ENCODE measurements at regions not wholly inside any gene's neighbourhood (a gene's known extent, or its start where the extent isn't known, plus 50 kb on each side); places are given as distances from the start of the nearest gene placed in this dataset.
A peak's percentile ranks its signal among the peaks of the same experiment; 100 is the strongest.

DNA sequence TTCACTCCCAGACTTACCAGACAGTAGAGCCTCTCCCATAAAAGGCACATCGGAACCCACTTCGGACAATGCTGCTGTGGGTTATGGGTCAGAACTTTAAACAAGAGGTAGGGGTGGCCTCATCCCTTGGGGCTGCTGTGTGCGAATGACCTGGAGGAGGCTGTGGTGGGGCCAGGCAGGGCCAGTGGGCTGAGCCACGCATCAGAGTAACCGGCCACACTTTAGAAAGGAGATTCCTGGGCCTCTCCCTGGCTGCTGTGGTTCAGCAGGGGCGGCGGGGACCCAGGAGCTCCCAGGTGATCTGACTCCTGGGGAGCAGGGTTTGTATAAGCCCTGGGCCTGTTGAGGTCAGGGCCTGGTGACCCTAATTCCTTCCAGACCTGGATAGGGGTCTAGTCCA, 110.2 kb upstream of the C1orf174 start:
- Histone ChIP-seq H4K91ac (ENCODE audit: low read depth, low read length) (no peak overlapping the region), H2BK120ac (ENCODE audit: insufficient read depth, low read length, poor library complexity) (no peak overlapping the region), H3K14ac (ENCODE audit: low read length) (no peak overlapping the region), H3K18ac (ENCODE audit: low read length) (no peak overlapping the region), H3K79me2 (ENCODE audit: control insufficient read depth, insufficient read depth, low read length, poor library complexity) (no peaks in the 10 kb centered on the region), H3K36me3 (ENCODE audit: control insufficient read depth in 1 of 2, insufficient read depth in 2 of 2, low read length in 2 of 2) (no peaks in the 10 kb centered on the region), H3K4me3 (ENCODE audit: low read depth, low read length) (no peak overlapping the region), H2AK5ac (ENCODE audit: low read length) (no peak overlapping the region), H4K8ac (ENCODE audit: low read depth, low read length) (no peak overlapping the region), H3K9ac (ENCODE audit: low read length) (no peak overlapping the region), H3K4me2 (ENCODE audit: low read length) (no peak overlapping the region), H2BK5ac (ENCODE audit: low read depth, low read length, poor library complexity) (no peak overlapping the region), H4K12ac (ENCODE audit: low read depth, low read length) (peak overlapping the region; percentile 36), H3K4ac (ENCODE audit: low read depth, low read length) (no peak overlapping the region), H3K27me3 (ENCODE audit: insufficient read depth, low read length) (no peaks in the 10 kb centered on the region), H2AFZ (ENCODE audit: insufficient read depth, low read length, poor library complexity) (no peak overlapping the region), H3K27ac (ENCODE audit: low read depth, low read length) (no peak overlapping the region), H3K79me1 (ENCODE audit: low read length) (no peaks in the 10 kb centered on the region), H2BK12ac (ENCODE audit: low read length) (no peak overlapping the region), H3K9me3 (ENCODE audit: insufficient read depth, low read depth, low read length) (peaks cover 3% of the 10 kb centered on the region), H3K4me1 (ENCODE audit: control insufficient read depth in 1 of 2, insufficient read depth in 2 of 2, low read length in 2 of 2) (no peaks in the 10 kb centered on the region), H3K23ac (ENCODE audit: low read length) (no peak overlapping the region)
- DNase-seq = no peak
- WGBS (ENCODE audit: extremely low coverage, insufficient coverage, insufficient read length) = no CpG with 5 or more reads among the region's 7 CpGs

DNA sequence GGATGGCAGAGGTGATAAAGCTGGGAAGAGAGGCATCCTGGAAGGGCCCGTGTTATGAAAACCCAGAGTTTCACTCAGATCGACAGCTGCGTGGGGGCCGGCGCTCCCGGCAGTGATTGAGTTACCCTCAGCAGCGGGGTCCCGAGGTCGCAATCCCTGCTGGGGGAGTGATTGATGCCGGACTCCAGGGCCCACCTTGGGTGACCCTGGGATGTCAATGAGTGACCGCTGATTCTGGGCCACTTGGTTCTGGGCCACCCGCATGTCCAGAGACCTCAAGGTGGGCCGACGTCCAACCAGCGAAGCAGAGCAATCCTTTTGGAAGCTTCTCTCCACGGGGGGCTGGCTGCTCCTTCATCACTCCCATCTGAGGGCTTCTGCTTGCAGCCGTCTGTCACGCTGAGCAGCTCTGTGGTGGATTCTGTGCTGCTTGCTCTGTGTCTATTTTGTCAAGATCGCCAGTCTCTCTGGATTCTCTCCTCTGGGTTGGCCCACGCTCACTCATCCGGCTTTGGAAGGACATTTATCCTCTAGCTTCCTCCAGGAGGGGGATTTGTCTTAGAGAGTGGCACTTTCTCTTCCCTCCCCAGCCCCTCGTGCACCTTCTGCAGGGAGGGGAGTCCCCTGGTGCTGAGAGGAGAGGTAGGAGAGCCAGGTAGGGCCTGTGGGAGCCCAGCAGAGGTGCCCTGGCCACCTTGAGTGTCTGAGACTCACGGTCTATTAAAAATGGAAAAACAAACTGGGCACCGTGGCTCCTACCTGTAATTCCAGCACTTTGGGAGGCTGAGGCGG, 110.9 kb upstream of the C1orf174 start:
- H3K27ac ChIP-seq (ENCODE audit: low read depth, low read length) = no peak overlapping the region
- H3K27me3 ChIP-seq (ENCODE audit: insufficient read depth, low read length) = no peaks in the 10 kb centered on the region
- H2BK120ac ChIP-seq (ENCODE audit: insufficient read depth, low read length, poor library complexity) = no peak overlapping the region
- H3K4ac ChIP-seq (ENCODE audit: low read depth, low read length) = no peak overlapping the region
- no peaks in the 10 kb centered on the region for H3K79me1 ChIP-seq (ENCODE audit: low read length)
- H2BK5ac ChIP-seq (ENCODE audit: low read depth, low read length, poor library complexity) = no peak overlapping the region
- no peak overlapping the region for H2BK12ac ChIP-seq (ENCODE audit: low read length)
- H3K9ac ChIP-seq (ENCODE audit: low read length) = no peak overlapping the region
- H2AK5ac ChIP-seq (ENCODE audit: low read length) = no peak overlapping the region
- H3K23ac ChIP-seq (ENCODE audit: low read length) = no peak overlapping the region
- H3K18ac ChIP-seq (ENCODE audit: low read length) = no peak overlapping the region
- H3K9me3 ChIP-seq (ENCODE audit: insufficient read depth, low read depth, low read length) = peaks cover 3% of the 10 kb centered on the region
- no peak overlapping the region for H4K91ac ChIP-seq (ENCODE audit: low read depth, low read length)
- no peak overlapping the region for H3K14ac ChIP-seq (ENCODE audit: low read length)
- no peaks in the 10 kb centered on the region for H3K36me3 ChIP-seq (ENCODE audit: control insufficient read depth in 1 of 2, insufficient read depth in 2 of 2, low read length in 2 of 2)
- no peak overlapping the region for H4K12ac ChIP-seq (ENCODE audit: low read depth, low read length)
- WGBS (ENCODE audit: extremely low coverage, insufficient coverage, insufficient read length) = no CpG with 5 or more reads among the region's 25 CpGs
- no peak overlapping the region for H4K8ac ChIP-seq (ENCODE audit: low read depth, low read length)
- H3K79me2 ChIP-seq (ENCODE audit: control insufficient read depth, insufficient read depth, low read length, poor library complexity) = no peaks in the 10 kb centered on the region
- H3K4me3 ChIP-seq (ENCODE audit: low read depth, low read length) = no peak overlapping the region
- no peak overlapping the region for H3K4me2 ChIP-seq (ENCODE audit: low read length)
- no peak for DNase-seq
- H3K4me1 ChIP-seq (ENCODE audit: control insufficient read depth in 1 of 2, insufficient read depth in 2 of 2, low read length in 2 of 2) = no peaks in the 10 kb centered on the region
- H2AFZ ChIP-seq (ENCODE audit: insufficient read depth, low read length, poor library complexity) = no peak overlapping the region

DNA sequence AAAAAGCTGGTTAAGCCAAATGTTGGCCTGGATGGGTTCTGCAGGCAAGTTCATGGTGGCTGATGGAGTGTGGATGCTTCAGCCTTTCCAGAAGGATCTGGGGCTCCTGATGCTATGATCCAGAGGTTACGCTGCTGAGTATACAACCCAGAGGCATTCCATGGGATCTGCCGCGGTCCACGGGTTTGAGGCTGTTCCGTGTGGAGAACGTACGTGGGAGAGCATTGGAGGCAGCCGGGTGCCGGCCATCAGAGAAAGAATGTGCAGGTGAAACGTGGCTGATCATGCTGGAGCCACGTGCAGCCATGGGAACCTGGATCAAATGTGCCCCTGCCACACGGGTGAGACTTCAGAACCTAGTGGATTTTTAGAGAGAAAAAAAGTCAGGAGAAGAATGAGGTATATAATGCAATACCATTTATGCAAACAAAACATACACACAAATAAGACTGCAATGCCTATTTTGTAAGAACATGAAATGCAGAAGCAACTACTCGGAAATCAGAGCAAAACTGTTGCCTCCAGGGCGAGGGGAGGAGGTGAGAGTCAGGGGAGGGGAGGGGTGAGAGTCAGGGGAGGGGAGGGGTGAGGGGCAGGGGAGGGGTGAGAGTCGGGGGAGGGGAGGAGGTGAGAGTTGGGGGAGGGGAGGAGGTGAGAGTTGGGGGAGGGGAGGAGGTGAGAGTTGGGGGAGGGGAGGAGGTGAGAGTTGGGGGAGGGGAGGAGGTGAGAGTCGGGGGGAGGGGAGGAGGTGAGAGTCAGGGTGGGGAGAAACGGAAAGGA, 116.5 kb upstream of the C1orf174 start:
- no peak overlapping the region for H4K8ac ChIP-seq (ENCODE audit: low read depth, low read length)
- H3K23ac ChIP-seq (ENCODE audit: low read length) = no peak overlapping the region

DNA sequence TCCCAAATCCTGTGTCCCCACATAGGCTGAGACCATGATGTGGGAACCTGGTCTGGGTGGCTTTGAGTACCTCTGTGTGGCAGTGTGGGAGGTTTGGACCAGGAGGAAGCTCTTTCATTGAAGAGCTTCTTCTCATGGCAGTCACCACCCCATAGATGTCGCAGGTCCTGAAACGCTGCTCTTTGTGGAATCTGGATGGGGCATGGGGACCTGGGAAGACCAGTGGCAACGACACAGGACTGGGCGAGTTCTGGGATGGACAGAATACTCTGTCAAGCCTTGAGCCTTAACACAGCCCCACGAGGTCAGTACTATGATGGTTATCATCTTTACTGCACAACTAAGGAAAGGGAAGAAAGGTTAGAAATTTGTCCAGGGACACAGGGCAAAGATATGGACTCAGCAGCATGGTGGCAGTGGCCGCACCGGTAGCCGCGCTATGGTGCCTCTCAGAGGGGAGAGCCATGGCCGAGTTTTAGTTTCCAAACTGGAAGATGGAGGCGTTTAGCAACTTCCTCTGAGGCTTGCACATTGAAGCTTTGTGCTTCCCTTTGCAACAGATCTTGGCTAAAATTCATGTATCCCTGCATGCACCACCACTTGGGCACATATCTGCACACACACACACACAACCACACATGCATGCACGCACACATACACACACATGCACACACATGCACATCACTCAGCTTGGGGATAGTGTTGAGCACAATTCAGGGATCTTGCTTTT, 117.7 kb upstream of the C1orf174 start:
- Histone ChIP-seq H3K23ac (ENCODE audit: low read length) (no peak overlapping the region), H2AK5ac (ENCODE audit: low read length) (no peak overlapping the region), H3K4ac (ENCODE audit: low read depth, low read length) (no peak overlapping the region), H3K79me2 (ENCODE audit: control insufficient read depth, insufficient read depth, low read length, poor library complexity) (no peaks in the 10 kb centered on the region), H3K36me3 (ENCODE audit: control insufficient read depth in 1 of 2, insufficient read depth in 2 of 2, low read length in 2 of 2) (no peaks in the 10 kb centered on the region), H3K9ac (ENCODE audit: low read length) (no peak overlapping the region), H3K4me2 (ENCODE audit: low read length) (no peak overlapping the region), H4K12ac (ENCODE audit: low read depth, low read length) (no peak overlapping the region), H2BK12ac (ENCODE audit: low read length) (no peak overlapping the region), H2BK120ac (ENCODE audit: insufficient read depth, low read length, poor library complexity) (no peak overlapping the region), H3K18ac (ENCODE audit: low read length) (no peak overlapping the region), H3K9me3 (ENCODE audit: insufficient read depth, low read depth, low read length) (peaks cover 5% of the 10 kb centered on the region), H4K91ac (ENCODE audit: low read depth, low read length) (no peak overlapping the region), H3K4me3 (ENCODE audit: low read depth, low read length) (no peak overlapping the region), H2AFZ (ENCODE audit: insufficient read depth, low read length, poor library complexity) (no peak overlapping the region), H2BK5ac (ENCODE audit: low read depth, low read length, poor library complexity) (no peak overlapping the region), H3K4me1 (ENCODE audit: control insufficient read depth in 1 of 2, insufficient read depth in 2 of 2, low read length in 2 of 2) (no peaks in the 10 kb centered on the region), H4K8ac (ENCODE audit: low read depth, low read length) (no peak overlapping the region), H3K14ac (ENCODE audit: low read length) (no peak overlapping the region), H3K27me3 (ENCODE audit: insufficient read depth, low read length) (no peaks in the 10 kb centered on the region), H3K79me1 (ENCODE audit: low read length) (no peaks in the 10 kb centered on the region), H3K27ac (ENCODE audit: low read depth, low read length) (no peak overlapping the region)
- no CpG with 5 or more reads among the region's 12 CpGs for WGBS (ENCODE audit: extremely low coverage, insufficient coverage, insufficient read length)
- no peak for DNase-seq

More for the DNA sequence above, 116.5 kb upstream of the C1orf174 start:
- Histone ChIP-seq H2BK120ac (ENCODE audit: insufficient read depth, low read length, poor library complexity) (no peak overlapping the region), H3K79me1 (ENCODE audit: low read length) (no peaks in the 10 kb centered on the region), H3K9me3 (ENCODE audit: insufficient read depth, low read depth, low read length) (peaks cover 5% of the 10 kb centered on the region), H2AFZ (ENCODE audit: insufficient read depth, low read length, poor library complexity) (no peak overlapping the region), H3K4ac (ENCODE audit: low read depth, low read length) (no peak overlapping the region), H3K14ac (ENCODE audit: low read length) (no peak overlapping the region), H3K4me3 (ENCODE audit: low read depth, low read length) (no peak overlapping the region), H2BK5ac (ENCODE audit: low read depth, low read length, poor library complexity) (no peak overlapping the region), H3K9ac (ENCODE audit: low read length) (no peak overlapping the region), H3K4me1 (ENCODE audit: control insufficient read depth in 1 of 2, insufficient read depth in 2 of 2, low read length in 2 of 2) (no peaks in the 10 kb centered on the region), H3K27me3 (ENCODE audit: insufficient read depth, low read length) (no peaks in the 10 kb centered on the region), H4K12ac (ENCODE audit: low read depth, low read length) (no peak overlapping the region), H4K91ac (ENCODE audit: low read depth, low read length) (no peak overlapping the region), H2BK12ac (ENCODE audit: low read length) (no peak overlapping the region), H3K27ac (ENCODE audit: low read depth, low read length) (no peak overlapping the region), H2AK5ac (ENCODE audit: low read length) (no peak overlapping the region), H3K79me2 (ENCODE audit: control insufficient read depth, insufficient read depth, low read length, poor library complexity) (no peaks in the 10 kb centered on the region), H3K36me3 (ENCODE audit: control insufficient read depth in 1 of 2, insufficient read depth in 2 of 2, low read length in 2 of 2) (no peaks in the 10 kb centered on the region), H3K18ac (ENCODE audit: low read length) (no peak overlapping the region), H3K4me2 (ENCODE audit: low read length) (no peak overlapping the region)
- no CpG with 5 or more reads among the region's 17 CpGs for WGBS (ENCODE audit: extremely low coverage, insufficient coverage, insufficient read length)
- DNase-seq = no peak

Measured in trophoblast cell (in vitro differentiated cells and primary cell).